NCI-H1930 (cell line): ENCODE measurements at regions not wholly inside any gene's neighbourhood (a gene's known extent, or its start where the extent isn't known, plus 50 kb on each side); places are given as distances from the start of the nearest gene placed in this dataset.
"Not testable (repeated sequence)": the region's sequence is repeated elsewhere in the genome, so short reads cannot be mapped to it uniquely, and the experiment has no call there.

Experiments
- DNase-seq, 2 experiments: peaks; one replicate each; lab custom pipeline; 2025; lab: John Stamatoyannopoulos, UW

GRCh38 chr11:122604621-122605020, 50.9 kb upstream of the UBASH3B start:
- DNase-seq: no peak

- DNase-seq: no peak
These were observed 54.1 kb upstream of the UBASH3B start for GRCh38 chr11:122601141-122602125.

DNA sequence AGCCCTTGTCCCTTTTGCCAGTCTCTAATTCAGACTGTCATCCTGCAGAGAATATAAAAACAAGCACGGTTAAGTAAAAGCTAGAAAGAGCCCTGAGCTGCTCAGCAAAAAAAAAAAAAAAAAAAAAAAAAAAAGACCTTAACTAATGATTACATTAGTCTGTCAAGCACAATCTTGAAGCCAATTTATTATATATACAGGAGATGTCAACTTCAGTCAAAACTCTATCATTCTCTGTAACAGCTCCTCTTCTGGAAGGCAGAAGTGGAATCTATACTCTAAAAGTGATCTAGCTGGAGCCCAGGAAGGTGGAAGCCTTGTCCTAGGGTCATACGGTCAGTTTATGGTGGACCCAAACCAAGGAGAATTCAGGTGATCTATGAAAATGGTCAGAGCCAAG, 55.2 kb upstream of the UBASH3B start:
- DNase-seq: no peak

- no peak for DNase-seq
These were observed 56.1 kb upstream of the UBASH3B start for GRCh38 chr11:122599434-122599833.

GRCh38 chr11:122598971-122599370, 56.6 kb upstream of the UBASH3B start:
- DNase-seq: no peak

- no peak for DNase-seq
These were observed 58.0 kb upstream of the UBASH3B start for GRCh38 chr11:122597511-122597910.

DNA sequence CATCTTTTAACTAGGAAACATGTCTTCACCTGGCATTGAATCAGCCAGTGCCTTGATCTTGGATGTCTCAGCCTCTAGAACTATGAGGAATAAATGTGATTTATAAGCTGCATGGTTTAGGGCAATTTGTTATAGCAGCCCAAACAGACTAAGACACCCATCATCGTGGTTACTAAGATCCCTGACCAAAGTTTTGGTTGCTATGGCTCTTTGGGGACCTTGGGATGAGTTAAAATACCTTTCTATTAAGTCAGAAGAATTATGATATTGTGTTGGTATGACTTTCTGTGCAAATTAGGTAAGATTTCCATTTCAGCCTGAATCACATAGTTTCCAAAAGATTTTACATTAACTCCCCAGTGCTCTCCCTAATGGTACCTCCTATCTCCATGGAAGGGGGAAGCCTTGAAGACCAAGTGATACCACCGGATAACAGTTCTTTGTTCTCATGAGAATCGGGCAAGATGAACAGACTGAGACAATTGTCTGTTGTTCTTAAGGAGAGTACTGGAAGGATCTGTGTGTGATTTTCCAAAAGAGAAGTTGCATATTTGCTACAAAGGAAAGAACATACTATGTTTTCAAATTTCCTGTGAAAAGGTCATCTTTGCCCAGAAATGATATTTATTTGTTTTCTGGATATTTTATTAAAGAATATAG, 60.4 kb upstream of the UBASH3B start:
- no peak for DNase-seq

DNA sequence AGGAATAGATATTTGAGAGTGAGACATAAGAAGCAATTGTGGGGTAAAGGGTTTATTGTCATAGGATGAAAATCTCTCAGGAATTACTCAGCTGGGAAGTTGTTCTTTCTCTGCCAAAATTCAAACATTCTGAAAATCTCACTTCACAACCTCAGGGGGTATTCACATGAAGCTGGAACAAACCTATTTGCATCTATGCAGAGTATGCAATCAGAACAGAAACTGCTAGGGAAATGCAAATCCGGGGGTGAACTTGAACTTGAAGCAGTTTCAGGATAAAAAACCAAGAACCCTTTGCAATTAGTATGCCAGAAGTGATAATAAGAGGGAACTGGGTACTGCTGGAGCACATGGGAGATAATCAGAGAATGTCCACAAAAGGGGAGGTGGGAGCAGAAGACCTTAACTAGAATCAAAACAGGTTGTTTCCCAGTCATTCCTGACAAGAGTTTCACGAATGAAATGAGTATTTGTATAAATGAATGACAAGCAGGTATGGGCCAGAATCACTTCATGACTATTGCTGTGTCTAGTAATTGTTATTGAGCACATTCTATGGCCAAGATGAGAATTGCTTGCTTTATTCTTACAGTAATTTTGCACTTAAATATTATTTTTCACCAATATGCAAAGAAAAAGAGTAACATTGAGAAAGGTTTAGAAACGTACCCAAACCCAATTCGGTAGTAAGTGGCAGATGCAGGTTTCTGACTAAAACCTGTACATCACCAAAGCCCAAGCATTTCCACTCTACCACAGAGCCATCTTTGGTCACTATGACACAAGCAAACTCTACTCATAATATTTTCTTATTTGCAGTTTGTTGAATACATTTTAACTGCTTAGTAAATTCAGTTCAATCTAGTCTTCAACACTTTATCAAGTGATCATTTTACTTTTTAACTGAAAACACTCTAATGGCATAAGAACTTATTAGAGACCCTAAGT, 61.8 kb upstream of the UBASH3B start:
- no peak for DNase-seq

- no peak for DNase-seq
These were observed 62.9 kb upstream of the UBASH3B start for GRCh38 chr11:122592641-122593040.

DNA sequence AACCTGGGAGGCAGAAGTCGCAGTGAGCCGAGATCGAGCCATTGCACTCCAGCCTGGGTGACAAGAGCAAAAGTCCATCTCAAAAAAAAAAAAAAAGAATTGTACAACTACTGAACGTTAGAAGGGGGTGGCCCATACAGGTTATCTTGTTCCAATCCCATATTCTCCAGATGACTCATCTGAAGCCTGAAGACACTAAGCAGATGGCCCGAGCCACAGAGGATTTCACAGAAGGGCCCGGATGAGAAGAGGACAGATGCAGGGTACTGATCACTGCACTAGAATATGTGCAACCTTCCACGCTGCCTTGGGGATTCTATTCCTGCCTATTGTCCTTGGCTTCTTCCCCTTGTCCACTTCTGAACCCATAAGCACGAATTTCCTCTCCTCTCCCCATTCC, 70.9 kb upstream of the UBASH3B start:
- DNase-seq: no peak

- not testable (repeated sequence) for DNase-seq
These were observed 75.5 kb upstream of the UBASH3B start for GRCh38 chr11:122580071-122580470.

GRCh38 chr11:122578171-122578825, 77.2 kb upstream of the UBASH3B start:
- DNase-seq: no peak

GRCh38 chr11:122572592-122572991, 82.9 kb upstream of the UBASH3B start:
- DNase-seq: no peak

GRCh38 chr11:122563761-122564160, 91.8 kb upstream of the UBASH3B start:
- no peak for DNase-seq

GRCh38 chr11:122559734-122560382, 95.7 kb upstream of the UBASH3B start:
- DNase-seq: no peak

DNA sequence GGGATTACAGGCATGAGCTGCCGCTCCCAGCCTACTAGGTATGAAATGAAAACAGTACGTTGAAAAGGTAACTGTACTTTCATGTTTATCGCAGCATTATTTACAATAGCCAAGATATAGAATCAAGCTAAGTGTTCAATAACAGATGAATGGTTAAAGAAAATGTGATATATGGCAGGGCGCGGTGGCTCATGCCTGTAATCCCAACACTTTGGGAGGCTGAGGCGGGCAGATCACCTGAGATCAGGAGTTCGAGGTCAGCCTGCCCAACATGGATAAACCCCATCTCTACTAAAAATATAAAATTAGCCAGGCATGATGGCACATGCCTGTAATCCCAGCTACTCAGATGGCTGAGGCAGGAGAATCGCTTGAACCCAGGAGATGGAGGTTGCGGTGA, 96.3 kb upstream of the UBASH3B start:
- DNase-seq: not testable (repeated sequence)

DNA sequence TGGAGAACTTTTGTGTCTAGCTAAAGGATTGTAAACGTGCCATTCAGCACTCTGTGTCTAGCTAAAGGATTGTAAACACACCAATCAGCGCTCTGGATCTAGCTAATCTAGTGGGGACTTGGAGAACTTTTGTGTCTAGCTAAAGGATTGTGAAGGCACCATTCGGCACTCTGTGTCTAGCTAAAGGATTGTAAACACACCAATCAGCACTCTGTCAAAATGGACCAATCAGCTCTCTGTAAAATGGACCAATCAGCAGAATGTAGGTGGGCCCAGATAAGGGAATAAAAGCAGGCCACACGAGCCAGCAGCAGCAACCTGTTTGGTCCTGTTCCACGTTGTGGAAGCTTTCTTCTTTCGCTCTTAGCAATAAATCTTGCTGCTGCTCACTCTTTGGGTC, 98.4 kb upstream of the UBASH3B start:
- DNase-seq: not testable (repeated sequence)

DNA sequence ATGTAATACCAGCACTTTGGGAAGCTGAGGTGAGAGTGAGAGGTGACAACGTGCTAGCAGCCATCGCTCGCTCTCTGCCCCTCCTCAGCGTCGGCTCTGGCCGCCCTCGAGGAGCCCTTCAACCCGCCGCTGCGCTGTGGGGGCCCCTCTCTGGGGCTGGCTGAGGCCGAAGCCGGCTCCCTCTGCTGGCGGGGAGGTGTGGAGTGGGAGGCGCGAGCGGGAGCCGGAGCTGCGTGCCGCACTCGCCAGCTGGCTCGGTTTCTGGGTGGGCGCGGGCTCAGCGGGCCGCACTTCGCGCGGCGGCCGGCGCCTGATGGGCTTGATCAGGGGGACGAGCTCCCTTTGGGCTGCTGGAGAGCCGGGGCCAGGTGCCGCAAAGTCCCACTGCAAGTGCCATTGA, 98.9 kb upstream of the UBASH3B start:
- peak in 1 of 2 experiments; percentile 16 for DNase-seq

DNA sequence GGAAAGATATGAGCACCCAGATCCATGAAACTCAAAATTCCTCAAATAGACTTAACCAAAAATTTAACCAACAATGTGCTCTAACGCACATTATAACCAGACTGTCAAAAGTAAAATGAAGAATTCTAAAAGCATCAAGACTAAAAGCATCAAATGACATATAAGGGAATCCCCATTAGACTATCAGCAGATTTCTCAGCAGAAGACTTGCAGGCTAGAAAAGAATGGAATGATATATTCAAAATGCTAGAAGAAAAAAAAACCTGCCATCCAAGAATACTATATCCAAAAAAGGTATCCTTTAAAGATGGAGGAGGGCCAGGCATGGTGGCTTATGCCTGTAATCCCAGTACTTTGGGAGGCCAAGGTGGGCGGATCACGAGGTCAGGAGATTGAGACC, 117.5 kb upstream of the UBASH3B start:
- DNase-seq: no peak

GRCh38 chr11:122524898-122525297, 130.6 kb upstream of the UBASH3B start:
- no peak for DNase-seq
